RWPE2 (cell line): ENCODE measurements at regions not wholly inside any gene's neighbourhood (a gene's known extent, or its start where the extent isn't known, plus 50 kb on each side); places are given as distances from the start of the nearest gene placed in this dataset.
"Not testable (repeated sequence)": the region's sequence is repeated elsewhere in the genome, so short reads cannot be mapped to it uniquely, and the experiment has no call there.

Experiments used
- ATAC-seq: fragments of 200-7000 bp; cut with Tn5 transposase; 3 replicates; pipeline ENCODE4 v1.9.1; 2021; ENCODE audit warnings: low read depth
- DNase-seq: peaks from one replicate; pipeline ENCODE4 v3.0.0-alpha.2; 2020; ENCODE audit warnings: low spot score
- H3K27ac ChIP-seq: fragments of 450-650 bp; 2 replicates; pipeline ENCODE4 v1.5.1; 2017; ENCODE audit warnings: mild to moderate bottlenecking; ENCODE audit not compliant: poor library complexity, severe bottlenecking
- H3K27me3 ChIP-seq: fragments of 250-450 bp; sonication (Bioruptor Pico); 2 replicates; pipeline ENCODE4 v1.5.1; 2021; ENCODE audit warnings: mild to moderate bottlenecking, moderate library complexity; ENCODE audit not compliant: insufficient read depth, poor library complexity, severe bottlenecking
- H3K36me3 ChIP-seq: fragments of 250-450 bp; sonication (Bioruptor Pico); 2 replicates; pipeline ENCODE4 v1.5.1; 2020; ENCODE audit warnings: low read depth, mild to moderate bottlenecking, moderate library complexity
- H3K4me1 ChIP-seq: fragments of 250-450 bp; sonication (Bioruptor Pico); 2 replicates; pipeline ENCODE4 v1.5.1; 2021; ENCODE audit warnings: mild to moderate bottlenecking, moderate library complexity; ENCODE audit not compliant: insufficient read depth, poor library complexity, severe bottlenecking
- H3K4me3 ChIP-seq: fragments of 250-450 bp; sonication (Bioruptor Pico); 2 replicates; pipeline ENCODE4 v1.5.1; 2021; ENCODE audit warnings: mild to moderate bottlenecking, moderate library complexity; ENCODE audit not compliant: severe bottlenecking
- H3K9me3 ChIP-seq: fragments of 250-450 bp; sonication (Bioruptor Pico); 2 replicates; pipeline ENCODE4 v1.5.1; 2021; ENCODE audit warnings: mild to moderate bottlenecking, moderate library complexity; ENCODE audit not compliant: severe bottlenecking
- TF ChIP-seq, protein P1 (sequence below): fragments of 450-650 bp; IDR thresholded peaks from one replicate; pipeline ENCODE4 v1.5.1; 2017; ENCODE audit warnings: mild to moderate bottlenecking, moderate library complexity; ENCODE audit not compliant: poor library complexity, severe bottlenecking

- H3K27ac ChIP-seq: no peak overlapping the region
- peaks cover 4% of the 10 kb centered on the region for H3K4me1 ChIP-seq
- peaks cover 4% of the 10 kb centered on the region for H3K9me3 ChIP-seq
- no peak overlapping the region for H3K4me3 ChIP-seq
- TF ChIP-seq, protein P1, sequence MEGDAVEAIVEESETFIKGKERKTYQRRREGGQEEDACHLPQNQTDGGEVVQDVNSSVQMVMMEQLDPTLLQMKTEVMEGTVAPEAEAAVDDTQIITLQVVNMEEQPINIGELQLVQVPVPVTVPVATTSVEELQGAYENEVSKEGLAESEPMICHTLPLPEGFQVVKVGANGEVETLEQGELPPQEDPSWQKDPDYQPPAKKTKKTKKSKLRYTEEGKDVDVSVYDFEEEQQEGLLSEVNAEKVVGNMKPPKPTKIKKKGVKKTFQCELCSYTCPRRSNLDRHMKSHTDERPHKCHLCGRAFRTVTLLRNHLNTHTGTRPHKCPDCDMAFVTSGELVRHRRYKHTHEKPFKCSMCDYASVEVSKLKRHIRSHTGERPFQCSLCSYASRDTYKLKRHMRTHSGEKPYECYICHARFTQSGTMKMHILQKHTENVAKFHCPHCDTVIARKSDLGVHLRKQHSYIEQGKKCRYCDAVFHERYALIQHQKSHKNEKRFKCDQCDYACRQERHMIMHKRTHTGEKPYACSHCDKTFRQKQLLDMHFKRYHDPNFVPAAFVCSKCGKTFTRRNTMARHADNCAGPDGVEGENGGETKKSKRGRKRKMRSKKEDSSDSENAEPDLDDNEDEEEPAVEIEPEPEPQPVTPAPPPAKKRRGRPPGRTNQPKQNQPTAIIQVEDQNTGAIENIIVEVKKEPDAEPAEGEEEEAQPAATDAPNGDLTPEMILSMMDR: no peak
- DNase-seq (no peak), ATAC-seq (peak; percentile 75)
- H3K27me3 ChIP-seq: no peaks in the 10 kb centered on the region
- H3K36me3 ChIP-seq: no peaks in the 10 kb centered on the region
Observed at GRCh38 chr6:90885611-90886056, 298.8 kb upstream of the MAP3K7 start.

- H3K36me3 ChIP-seq, H3K4me1 ChIP-seq, H3K27me3 ChIP-seq, DNase-seq, H3K9me3 ChIP-seq, H3K27ac ChIP-seq, ATAC-seq, H3K4me3 ChIP-seq: not testable (repeated sequence)
Observed at GRCh38 chr6:90885137-90885536, 298.3 kb upstream of the MAP3K7 start.

- Histone ChIP-seq H3K9me3 (no peaks in the 10 kb centered on the region), H3K27me3 (peaks cover 4% of the 10 kb centered on the region), H3K4me3 (no peak overlapping the region), H3K27ac (no peak overlapping the region), H3K36me3 (no peaks in the 10 kb centered on the region), H3K4me1 (no peaks in the 10 kb centered on the region)
- TF ChIP-seq, protein P1: no peak
- DNase-seq (no peak), ATAC-seq (no peak)
Observed at GRCh38 chr6:90877616-90878015, 290.7 kb upstream of the MAP3K7 start.

DNA sequence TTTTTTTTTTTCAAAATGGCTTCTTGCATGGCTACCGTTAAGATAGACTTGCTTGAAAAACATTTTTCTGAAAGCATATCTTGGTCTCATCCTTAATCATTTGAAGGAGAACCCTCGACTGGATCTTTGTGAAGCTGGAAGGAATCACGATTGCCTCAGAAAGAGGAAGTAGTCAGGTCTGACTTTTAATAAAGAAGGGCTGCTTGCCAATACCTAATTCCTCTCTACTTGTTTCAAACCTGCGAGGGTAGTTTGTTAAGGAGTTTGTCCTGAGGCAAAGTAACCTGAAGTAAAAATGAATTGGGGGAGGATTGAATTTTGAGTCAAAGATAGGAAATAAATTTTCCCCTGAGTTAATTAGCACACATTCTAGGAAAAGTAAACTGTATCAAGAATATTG, 288.1 kb upstream of the MAP3K7 start:
- Histone ChIP-seq H3K4me1 (no peaks in the 10 kb centered on the region), H3K36me3 (no peaks in the 10 kb centered on the region), H3K27me3 (peaks cover 4% of the 10 kb centered on the region), H3K9me3 (no peaks in the 10 kb centered on the region), H3K4me3 (no peak overlapping the region), H3K27ac (no peak overlapping the region)
- no peak for DNase-seq
- TF ChIP-seq, protein P1: no peak
- ATAC-seq: no peak

- Histone ChIP-seq H3K36me3 (no peaks in the 10 kb centered on the region), H3K4me3 (no peak overlapping the region), H3K27ac (no peak overlapping the region), H3K27me3 (peaks cover 4% of the 10 kb centered on the region), H3K4me1 (no peaks in the 10 kb centered on the region), H3K9me3 (no peaks in the 10 kb centered on the region)
- TF ChIP-seq, protein P1: no peak
- ATAC-seq (no peak), DNase-seq (no peak)
Observed at GRCh38 chr6:90872981-90873380, 286.1 kb upstream of the MAP3K7 start.
